Thyroid gland (tissue), 4 donors: ENCODE measurements at regions not wholly inside any gene's neighbourhood (a gene's known extent, or its start where the extent isn't known, plus 50 kb on each side); places are given as distances from the start of the nearest gene placed in this dataset.

Source experiments
- DNase-seq, 2 donors: peaks; one replicate each; pipeline ENCODE4 v3.0.0-alpha.2; 2019
- H3K27ac ChIP-seq, 3 donors: fragments of 200-600 bp; sonication (generic); 1 replicate in 2 of 3; 2 replicates in 1 of 3; pipeline ENCODE4 v1.5.1; 2016 to 2019; ENCODE audit warnings: mild to moderate bottlenecking in 1 of 3, moderate library complexity in 1 of 3
- H3K27me3 ChIP-seq: fragments of 200-600 bp; sonication (generic); one replicate; pipeline ENCODE4 v1.5.1; 2019
- H3K36me3 ChIP-seq, 2 donors: fragments of 200-600 bp; sonication (generic); one replicate each; pipeline ENCODE4 v1.5.1; 2016 to 2019
- H3K4me1 ChIP-seq, 2 donors: fragments of 200-600 bp; sonication (generic); one replicate each; pipeline ENCODE4 v1.5.1; 2017 to 2019
- H3K4me3 ChIP-seq, 3 donors: fragments of 200-600 bp; sonication (generic); replicated peaks in 1 of 3; 1 replicate in 2 of 3; 2 replicates in 1 of 3; pipeline ENCODE4 v1.5.1; 2016; ENCODE audit warnings: mild to moderate bottlenecking in 1 of 3
- H3K9me3 ChIP-seq: fragments of 200-600 bp; sonication (generic); one replicate; pipeline ENCODE4 v1.5.1; 2017
- CTCF ChIP-seq, 6 experiments: fragments of 200-600 bp in 3 of 6; fragments of 450-650 bp in 3 of 6; sonication (generic) in 3 of 6; IDR thresholded peaks; one replicate each; pipeline ENCODE4 v1.5.1; 2016 to 2019; ENCODE audit warnings: antibody characterized with exemption in 6 of 6, mild to moderate bottlenecking in 2 of 6, inconsistent platforms in 1 of 6, moderate library complexity in 1 of 6
- POLR2A ChIP-seq, 2 donors: fragments of 450-650 bp; IDR thresholded peaks; one replicate each; pipeline ENCODE4 v1.6.1; 2017; ENCODE audit warnings: antibody characterized with exemption in 2 of 2, mild to moderate bottlenecking in 2 of 2, moderate library complexity in 1 of 2
- WGBS, 2 donors: methylation state at CpG; one replicate each; pipeline ENCODE4 v1.1.5; 2017; 5-methylcytosine and 5-hydroxymethylcytosine counted together
- intact Hi-C: fragments of 100-400 bp; cut with DNase I; formaldehyde crosslinking; loops from one replicate; pipeline ENCODE4 v1.15.1; 2023

GRCh38 chr13:97858161-97858560 is 95.3 kb upstream of the IPO5 start:
- intact Hi-C loops, result loop anchor here (5.0 to 10.0 kb wide), 3 partner anchors 277 to 817 kb away; no protein-coding TSS in a partner anchor
- H3K27ac ChIP-seq, result no peak overlapping the region
- no peak for TF ChIP-seq POLR2A (IDR thresholded peaks at IDR 0.05)
- no peak for TF ChIP-seq CTCF (IDR thresholded peaks at IDR 0.05)
- H3K27me3 ChIP-seq, result no peaks in the 10 kb centered on the region
- no peaks in the 10 kb centered on the region for H3K4me1 ChIP-seq
- no peak for DNase-seq
- H3K9me3 ChIP-seq, result no peaks in the 10 kb centered on the region
- 83 to 98% methylated on average over 2 of the region's 2 CpGs for WGBS, 2 donors
- no peaks in the 10 kb centered on the region for H3K36me3 ChIP-seq
- H3K4me3 ChIP-seq, result no peak overlapping the region

- Histone ChIP-seq H3K9me3 (no peaks in the 10 kb centered on the region), H3K4me1 (no peaks in the 10 kb centered on the region), H3K27me3 (no peaks in the 10 kb centered on the region), H3K27ac (no peak overlapping the region), H3K36me3 (no peaks in the 10 kb centered on the region), H3K4me3 (no peak overlapping the region)
- 72 to 90% methylated on average over 4 of the region's 4 CpGs for WGBS, 2 donors
- DNase-seq, result no peak
- intact Hi-C loops, result no loop called here
- TF ChIP-seq POLR2A (IDR thresholded peaks at IDR 0.05) (no peak), CTCF (IDR thresholded peaks at IDR 0.05) (no peak)
These were observed 87.1 kb upstream of the IPO5 start for GRCh38 chr13:97866346-97866745.

GRCh38 chr13:97866751-97867150 is 86.7 kb upstream of the IPO5 start:
- no peaks in the 10 kb centered on the region for H3K36me3 ChIP-seq
- WGBS, 2 donors, result 86 to 87% methylated on average over 3 of the region's 3 CpGs
- TF ChIP-seq CTCF (IDR thresholded peaks at IDR 0.05) (no peak), POLR2A (IDR thresholded peaks at IDR 0.05) (no peak)
- no peaks in the 10 kb centered on the region for H3K27me3 ChIP-seq
- no peaks in the 10 kb centered on the region for H3K4me1 ChIP-seq
- no peak for DNase-seq
- H3K4me3 ChIP-seq, result no peak overlapping the region
- H3K9me3 ChIP-seq, result no peaks in the 10 kb centered on the region
- H3K27ac ChIP-seq, result no peak overlapping the region
- intact Hi-C loops, result no loop called here

DNA sequence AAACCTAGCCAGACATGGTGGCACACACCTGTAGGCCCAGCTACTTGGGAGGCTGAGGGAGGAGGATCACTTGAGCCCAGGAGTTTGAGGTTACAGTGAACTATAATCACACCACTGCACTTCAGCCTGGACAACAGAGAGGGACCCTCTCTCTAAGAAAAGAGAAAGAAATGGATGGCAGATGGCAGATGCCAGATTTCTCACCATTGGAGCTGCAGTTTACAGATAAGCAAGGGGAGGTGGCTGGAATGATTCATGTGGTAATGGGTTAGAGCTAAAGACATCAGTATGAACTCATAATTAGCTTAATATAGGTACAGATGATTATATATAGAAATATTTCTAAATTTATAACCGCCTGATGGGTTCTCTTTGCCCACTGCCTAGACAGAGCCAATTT is 80.1 kb upstream of the IPO5 start:
- no peak for TF ChIP-seq POLR2A (IDR thresholded peaks at IDR 0.05)
- TF ChIP-seq CTCF (IDR thresholded peaks at IDR 0.05), result no peak
- Histone ChIP-seq H3K4me3 (no peak overlapping the region), H3K9me3 (no peaks in the 10 kb centered on the region), H3K36me3 (no peaks in the 10 kb centered on the region), H3K27me3 (no peaks in the 10 kb centered on the region), H3K4me1 (peaks cover 0 to 6% of the 10 kb centered on the region in 2 donors), H3K27ac (no peak overlapping the region)
- intact Hi-C loops, result no loop called here
- WGBS, 2 donors, result 96 to 97% methylated on average over 1 of the region's 1 CpG
- no peak for DNase-seq

DNA sequence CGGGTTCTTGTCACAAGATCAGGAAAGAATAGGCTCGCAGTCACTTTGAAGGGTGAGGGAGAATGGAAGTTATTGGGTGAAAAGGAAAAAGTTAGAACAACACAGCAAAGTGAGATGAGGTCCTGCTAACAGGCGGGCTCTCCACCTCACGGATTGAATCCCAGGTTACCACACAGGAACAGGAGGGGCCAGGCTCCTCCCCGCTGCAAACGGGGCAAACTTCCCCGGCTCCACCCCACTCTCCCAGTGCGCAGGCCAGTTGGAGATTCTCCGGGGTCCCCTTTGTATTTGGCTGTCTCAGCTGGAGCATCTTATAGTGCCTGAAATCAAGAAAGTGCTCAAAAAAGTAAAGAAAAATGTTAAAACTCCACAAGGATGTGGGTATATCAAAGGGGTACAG is 78.3 kb upstream of the IPO5 start:
- Histone ChIP-seq H3K36me3 (no peaks in the 10 kb centered on the region), H3K9me3 (no peaks in the 10 kb centered on the region), H3K4me3 (no peak overlapping the region), H3K27ac (no peak overlapping the region), H3K27me3 (no peaks in the 10 kb centered on the region), H3K4me1 (peaks cover 2 to 15% of the 10 kb centered on the region in 2 donors)
- no peak for DNase-seq
- intact Hi-C loops, result no loop called here
- TF ChIP-seq POLR2A (IDR thresholded peaks at IDR 0.05) (no peak), CTCF (IDR thresholded peaks at IDR 0.05) (no peak)
- 82 to 83% methylated on average over 9 of the region's 9 CpGs for WGBS, 2 donors
